SK-N-MC (cell line): ENCODE measurements at regions not wholly inside any gene's neighbourhood (a gene's known extent, or its start where the extent isn't known, plus 50 kb on each side); places are given as distances from the start of the nearest gene placed in this dataset.

Experiments used
- EZH2 ChIP-seq: fragments of 200-600 bp; sonication (generic); IDR thresholded peaks from one replicate; pipeline ENCODE4 v1.6.1; 2017; ENCODE audit warnings: antibody characterized with exemption
- POLR2AphosphoS5 ChIP-seq: IDR thresholded peaks from 2 replicates; pipeline ENCODE4 v1.6.1; 2012; ENCODE audit warnings: mild to moderate bottlenecking, low read depth, low read length, borderline replicate concordance

DNA sequence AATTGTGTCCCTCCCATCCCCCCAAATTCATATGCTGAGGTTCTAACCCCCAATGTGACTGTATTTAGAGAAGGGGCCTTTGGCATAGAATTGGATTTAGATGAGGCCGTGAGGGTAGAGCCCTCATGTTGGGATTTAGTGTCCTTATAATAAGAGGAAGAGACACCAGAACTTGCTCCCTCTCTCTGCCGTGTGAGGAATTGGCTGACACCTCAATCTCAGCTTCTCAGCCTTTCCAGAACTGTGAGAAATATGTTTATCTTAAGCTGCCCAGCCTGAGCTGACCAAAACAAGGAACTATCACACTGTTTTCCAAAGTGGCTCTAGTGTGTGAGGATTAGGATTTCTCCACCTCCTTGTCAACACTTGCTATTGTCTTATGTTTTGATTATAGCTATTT, 400.0 kb upstream of the FZD8 start:
- TF ChIP-seq POLR2AphosphoS5 (no peak), EZH2 (no peak)
